DOHH2 (cell line): ENCODE measurements at regions not wholly inside any gene's neighbourhood (a gene's known extent, or its start where the extent isn't known, plus 50 kb on each side); places are given as distances from the start of the nearest gene placed in this dataset.

Source experiments
- H3F3A ChIP-seq: fragments of 200-600 bp; sonication (generic), shearing (Covaris generic); 2 replicates; pipeline ENCODE4 v1.6.0; 2016; ENCODE audit warnings: antibody characterized with exemption, mild to moderate bottlenecking; ENCODE audit not compliant: control insufficient read depth, insufficient read depth
- H3K27ac ChIP-seq: fragments of 200-600 bp; sonication (generic); 2 replicates; pipeline ENCODE4 v1.5.1; 2014; ENCODE audit warnings: low read depth, mild to moderate bottlenecking, low read length, moderate library complexity
- H3K27me3 ChIP-seq: fragments of 200-600 bp; sonication (generic); 2 replicates; pipeline ENCODE4 v1.6.1; 2014; ENCODE audit warnings: mild to moderate bottlenecking, low read length, mixed read lengths; ENCODE audit not compliant: control insufficient read depth
- H3K36me3 ChIP-seq: fragments of 200-600 bp; sonication (generic); 2 replicates; pipeline ENCODE4 v1.6.1; 2014; ENCODE audit warnings: mild to moderate bottlenecking, low read length, moderate library complexity, mixed read lengths; ENCODE audit not compliant: control insufficient read depth
- H3K4me1 ChIP-seq: fragments of 200-600 bp; sonication (generic); 2 replicates; pipeline ENCODE4 v1.6.1; 2014; ENCODE audit warnings: mild to moderate bottlenecking, low read length, mixed read lengths; ENCODE audit not compliant: control insufficient read depth
- H3K4me2 ChIP-seq: fragments of 200-600 bp; sonication (generic); 2 replicates; pipeline ENCODE4 v1.6.0; 2014; ENCODE audit warnings: mild to moderate bottlenecking, low read length, moderate library complexity
- H3K4me3 ChIP-seq: fragments of 200-600 bp; sonication (generic); 2 replicates; pipeline ENCODE4 v1.5.1; 2014; ENCODE audit warnings: mild to moderate bottlenecking, low read length, mixed read lengths
- H3K79me2 ChIP-seq: fragments of 200-600 bp; sonication (generic); 2 replicates; pipeline ENCODE4 v1.6.1; 2014; ENCODE audit warnings: mild to moderate bottlenecking, low read length, mixed read lengths; ENCODE audit not compliant: control insufficient read depth
- H3K9me2 ChIP-seq: fragments of 200-600 bp; sonication (generic); replicated peaks from 2 replicates; pipeline ENCODE4 v1.6.1; 2014; ENCODE audit warnings: mild to moderate bottlenecking, low read length, mixed read lengths; ENCODE audit not compliant: control insufficient read depth
- H3K9me3 ChIP-seq: fragments of 200-600 bp; sonication (generic); 2 replicates; pipeline ENCODE4 v1.6.1; 2014; ENCODE audit warnings: antibody characterized with exemption, low read length, mixed read lengths; ENCODE audit not compliant: control insufficient read depth, insufficient read depth
- H4K20me1 ChIP-seq: fragments of 200-600 bp; sonication (generic); 2 replicates; pipeline ENCODE4 v1.6.0; 2014; ENCODE audit warnings: low read depth, mild to moderate bottlenecking, antibody characterized with exemption, low read length, moderate library complexity; ENCODE audit not compliant: control insufficient read depth, insufficient read depth
- EZH2phosphoT487 ChIP-seq: fragments of 200-600 bp; sonication (generic); IDR thresholded peaks from 2 replicates; pipeline ENCODE4 v1.6.1; 2017; ENCODE audit warnings: borderline replicate concordance, mild to moderate bottlenecking, antibody characterized with exemption, low read length, moderate library complexity, mixed read lengths
- TF ChIP-seq, protein P1 (sequence below): fragments of 200-600 bp; sonication (generic); IDR thresholded peaks from one replicate; pipeline ENCODE4 v1.5.1; 2014; ENCODE audit warnings: antibody characterized with exemption, mild to moderate bottlenecking, low read depth, low read length; ENCODE audit not compliant: poor library complexity, severe bottlenecking

DNA sequence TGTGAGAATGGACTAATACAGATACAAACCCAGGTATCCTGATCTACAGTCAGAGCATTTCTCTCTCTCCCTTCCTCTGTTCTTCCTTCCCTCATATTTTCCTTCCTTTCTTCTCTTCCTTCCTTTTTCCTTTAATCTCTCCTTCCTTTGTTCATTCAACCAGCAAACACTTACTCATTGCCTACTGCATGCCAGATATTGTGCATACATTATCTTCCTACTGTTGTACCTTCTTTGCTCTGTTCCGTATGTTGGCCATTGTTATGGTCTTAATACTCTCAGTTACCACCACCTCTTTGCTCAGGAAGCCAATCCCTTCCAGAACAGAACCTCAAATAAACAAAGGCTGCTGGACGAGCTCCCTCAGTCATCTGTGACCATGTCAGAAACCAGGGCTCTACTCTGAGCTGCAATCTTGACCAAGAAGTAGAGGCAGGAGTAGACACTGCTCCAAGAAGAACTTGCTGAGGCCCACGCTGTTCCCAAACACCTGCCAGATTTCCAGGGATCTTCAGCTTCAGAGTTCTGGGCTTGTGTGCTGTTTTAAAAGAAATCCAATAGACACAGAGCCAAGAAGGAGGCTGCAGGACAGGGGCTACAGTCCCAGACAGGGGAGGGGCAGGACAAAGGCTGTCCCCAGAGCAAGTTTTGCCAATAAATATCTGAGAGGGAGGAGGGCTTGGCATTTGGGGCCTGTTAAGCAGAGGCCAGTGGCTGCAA lies 526.7 kb upstream of the TBX3 start:
- Histone ChIP-seq H3K4me3 (no peak overlapping the region), H3K9me2 (no peaks in the 10 kb centered on the region), H4K20me1 (no peaks in the 10 kb centered on the region), H3K27me3 (no peaks in the 10 kb centered on the region), H3K27ac (no peak overlapping the region), H3F3A (no peaks in the 10 kb centered on the region), H3K9me3 (no peaks in the 10 kb centered on the region), H3K36me3 (no peaks in the 10 kb centered on the region), H3K79me2 (no peaks in the 10 kb centered on the region), H3K4me1 (no peaks in the 10 kb centered on the region), H3K4me2 (no peak overlapping the region)
- no peak for TF ChIP-seq EZH2phosphoT487
- TF ChIP-seq, protein P1, sequence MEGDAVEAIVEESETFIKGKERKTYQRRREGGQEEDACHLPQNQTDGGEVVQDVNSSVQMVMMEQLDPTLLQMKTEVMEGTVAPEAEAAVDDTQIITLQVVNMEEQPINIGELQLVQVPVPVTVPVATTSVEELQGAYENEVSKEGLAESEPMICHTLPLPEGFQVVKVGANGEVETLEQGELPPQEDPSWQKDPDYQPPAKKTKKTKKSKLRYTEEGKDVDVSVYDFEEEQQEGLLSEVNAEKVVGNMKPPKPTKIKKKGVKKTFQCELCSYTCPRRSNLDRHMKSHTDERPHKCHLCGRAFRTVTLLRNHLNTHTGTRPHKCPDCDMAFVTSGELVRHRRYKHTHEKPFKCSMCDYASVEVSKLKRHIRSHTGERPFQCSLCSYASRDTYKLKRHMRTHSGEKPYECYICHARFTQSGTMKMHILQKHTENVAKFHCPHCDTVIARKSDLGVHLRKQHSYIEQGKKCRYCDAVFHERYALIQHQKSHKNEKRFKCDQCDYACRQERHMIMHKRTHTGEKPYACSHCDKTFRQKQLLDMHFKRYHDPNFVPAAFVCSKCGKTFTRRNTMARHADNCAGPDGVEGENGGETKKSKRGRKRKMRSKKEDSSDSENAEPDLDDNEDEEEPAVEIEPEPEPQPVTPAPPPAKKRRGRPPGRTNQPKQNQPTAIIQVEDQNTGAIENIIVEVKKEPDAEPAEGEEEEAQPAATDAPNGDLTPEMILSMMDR, result no peak

DNA sequence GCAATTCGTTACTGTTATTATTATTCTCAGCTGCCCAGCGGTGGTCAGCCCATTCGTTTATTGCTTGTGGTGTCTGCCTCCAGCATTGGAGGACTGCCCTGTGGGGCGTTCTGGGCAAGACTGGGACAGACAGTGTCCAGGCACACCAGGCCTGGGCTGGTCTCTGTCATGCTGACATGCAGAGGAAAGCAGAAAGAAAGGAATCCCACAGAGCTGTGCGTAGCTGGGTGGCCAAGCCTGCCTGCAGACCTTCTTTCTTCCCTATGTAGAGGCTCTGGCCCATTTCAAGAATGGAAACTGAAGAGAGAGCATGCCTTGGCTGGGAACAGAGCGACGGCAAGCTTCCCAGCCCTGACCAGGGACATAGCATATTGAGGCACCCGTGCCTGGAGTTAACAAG lies 525.3 kb upstream of the TBX3 start:
- H4K20me1 ChIP-seq, result no peaks in the 10 kb centered on the region
- no peaks in the 10 kb centered on the region for H3K36me3 ChIP-seq
- no peaks in the 10 kb centered on the region for H3K79me2 ChIP-seq
- no peaks in the 10 kb centered on the region for H3F3A ChIP-seq
- no peak overlapping the region for H3K27ac ChIP-seq
- no peaks in the 10 kb centered on the region for H3K9me3 ChIP-seq
- no peak overlapping the region for H3K4me2 ChIP-seq
- H3K9me2 ChIP-seq, result no peaks in the 10 kb centered on the region
- no peak for TF ChIP-seq EZH2phosphoT487
- TF ChIP-seq, protein P1, result no peak
- H3K4me3 ChIP-seq, result no peak overlapping the region
- no peaks in the 10 kb centered on the region for H3K27me3 ChIP-seq
- no peaks in the 10 kb centered on the region for H3K4me1 ChIP-seq

DNA sequence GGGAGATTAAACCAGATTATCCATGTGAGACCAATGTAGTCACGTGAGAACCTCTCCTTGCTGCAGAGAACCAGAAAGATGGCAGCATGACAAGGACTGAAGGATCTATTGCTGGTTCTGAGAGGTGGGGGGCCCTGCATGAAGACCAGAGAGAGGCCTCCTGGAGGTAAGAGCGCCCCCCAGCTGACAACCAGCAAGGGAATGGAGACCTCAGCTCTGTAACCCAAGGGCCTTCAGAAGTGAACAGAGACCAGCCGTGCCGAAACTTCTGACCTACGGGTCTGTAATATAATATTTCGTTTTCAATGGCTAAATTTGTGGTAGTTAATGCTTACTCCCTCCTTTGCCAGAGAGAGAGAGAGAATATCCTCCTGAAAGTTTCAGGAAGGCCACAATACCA lies 524.1 kb upstream of the TBX3 start:
- Histone ChIP-seq H3K4me2 (no peak overlapping the region), H3K9me2 (no peaks in the 10 kb centered on the region), H3K9me3 (no peaks in the 10 kb centered on the region), H3K4me1 (no peaks in the 10 kb centered on the region), H3F3A (no peaks in the 10 kb centered on the region), H4K20me1 (no peaks in the 10 kb centered on the region), H3K4me3 (no peak overlapping the region), H3K27me3 (no peaks in the 10 kb centered on the region), H3K79me2 (no peaks in the 10 kb centered on the region), H3K36me3 (no peaks in the 10 kb centered on the region), H3K27ac (no peak overlapping the region)
- TF ChIP-seq EZH2phosphoT487, result no peak
- TF ChIP-seq, protein P1, result no peak
